ENCODE measurements at regions not wholly inside any gene's neighbourhood (a gene's known extent, or its start where the extent isn't known, plus 50 kb on each side); places are given as distances from the start of the nearest gene placed in this dataset.
"Not testable (repeated sequence)": the region's sequence is repeated elsewhere in the genome, so short reads cannot be mapped to it uniquely, and the experiment has no call there.

DNA sequence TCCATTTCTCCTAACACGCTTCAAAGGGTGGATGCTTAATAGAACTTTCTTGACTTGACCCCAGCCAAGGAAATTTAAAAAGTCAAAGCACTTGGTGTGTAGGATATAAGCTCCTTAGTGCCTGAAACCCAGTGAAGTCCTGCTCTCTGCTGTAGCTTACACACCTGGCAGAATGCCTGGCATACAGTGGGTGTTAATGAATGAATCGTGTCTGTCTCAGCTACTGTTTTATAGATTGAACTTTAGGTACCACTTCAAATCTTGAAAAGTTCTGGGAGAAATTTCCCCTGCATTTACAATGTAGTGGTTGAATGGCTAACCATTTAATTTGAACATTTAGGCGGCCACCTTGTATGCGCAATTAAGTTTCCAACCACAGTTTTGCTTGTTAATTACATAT is 70.5 kb upstream of the ZNF217 start:
- no peak for DNase-seq (ENCODE audit: low read depth)

DNA sequence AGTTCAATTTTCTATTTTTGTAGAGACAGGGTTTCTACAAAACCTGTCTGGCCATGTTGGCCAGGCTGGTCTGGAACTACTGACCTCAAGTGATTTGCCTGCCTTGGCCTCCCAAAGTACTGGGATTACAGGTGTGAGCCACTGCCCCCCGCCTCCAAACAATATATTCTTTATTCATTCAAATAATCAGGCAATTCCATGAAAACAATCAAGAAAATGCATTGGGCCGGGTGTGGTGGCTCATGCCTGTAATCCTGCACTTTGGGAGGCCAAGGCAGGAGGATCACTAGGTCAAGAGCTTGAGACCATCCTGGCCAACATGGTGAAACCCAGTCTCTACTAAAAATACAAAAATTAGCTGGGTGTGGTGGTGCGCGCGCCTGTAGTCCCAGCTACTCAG is 69.9 kb upstream of the ZNF217 start:
- DNase-seq (ENCODE audit: low read depth), result not testable (repeated sequence)

DNA sequence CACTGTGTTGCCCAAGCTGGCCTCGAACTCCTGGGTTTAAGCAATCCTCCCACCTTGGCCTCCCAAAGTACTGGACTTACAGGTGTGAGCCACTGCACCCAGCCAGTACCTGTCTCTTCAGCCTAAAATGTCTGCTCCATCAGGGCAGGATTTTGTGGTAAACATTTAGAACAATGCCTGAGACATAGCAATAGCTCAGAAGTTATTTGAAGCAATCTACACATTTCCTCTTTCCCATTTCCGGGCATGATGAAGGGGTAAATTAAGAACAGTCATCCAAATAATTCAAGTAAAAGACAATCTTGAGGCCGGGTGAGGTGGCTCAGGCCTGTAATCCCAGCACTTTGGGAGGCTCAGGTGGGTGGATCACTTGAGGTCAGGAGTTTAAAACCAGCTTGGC is 69.0 kb upstream of the ZNF217 start:
- DNase-seq (ENCODE audit: low read depth), result no peak

GRCh38 chr20:53660947-53661381 is 67.3 kb upstream of the ZNF217 start:
- no peak for DNase-seq (ENCODE audit: low read depth)

DNA sequence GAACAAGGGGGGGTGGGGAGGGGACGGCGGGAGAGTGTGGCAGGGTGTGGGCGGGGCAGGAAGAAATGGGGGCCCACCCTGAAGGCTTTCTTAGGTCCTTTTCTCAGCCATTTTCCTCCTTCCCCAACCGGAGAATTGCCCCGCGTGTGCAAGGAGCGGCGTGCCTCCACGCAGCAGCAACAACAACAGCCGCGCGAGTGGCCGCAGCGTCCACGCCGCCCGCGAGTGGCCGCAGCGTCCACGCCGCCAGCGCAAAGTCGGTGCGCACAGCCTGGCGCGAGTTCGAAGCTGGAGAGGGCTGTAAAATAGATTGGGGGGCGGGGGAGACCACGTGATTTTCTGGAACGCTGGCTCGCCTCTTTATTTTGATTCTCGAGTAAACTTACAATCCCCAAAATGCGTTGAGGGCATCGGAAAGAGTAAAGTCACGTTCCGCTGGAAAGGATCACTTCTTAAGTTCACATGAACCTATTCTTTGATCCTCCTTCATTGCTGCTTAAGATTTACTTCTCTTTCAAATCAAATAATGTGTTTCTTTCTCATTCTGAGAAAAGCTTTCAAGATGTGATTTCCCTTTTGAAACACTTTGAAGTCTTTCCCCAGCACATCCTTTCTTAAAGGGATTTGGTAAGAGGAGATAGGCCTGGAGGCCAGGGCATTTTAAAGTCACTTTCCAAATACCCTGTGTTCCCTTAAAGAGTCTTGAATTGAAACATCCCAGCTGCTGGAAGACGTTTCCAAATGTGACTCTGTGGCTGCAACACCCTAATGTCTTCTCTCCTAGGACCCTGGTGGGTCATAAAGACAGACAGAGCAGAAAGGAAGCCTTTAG is 66.7 kb upstream of the ZNF217 start:
- peak; percentile 28 for DNase-seq (ENCODE audit: low read depth)

- no peak for DNase-seq (ENCODE audit: low read depth)
These were observed 65.3 kb upstream of the ZNF217 start for GRCh38 chr20:53658973-53659372.

DNA sequence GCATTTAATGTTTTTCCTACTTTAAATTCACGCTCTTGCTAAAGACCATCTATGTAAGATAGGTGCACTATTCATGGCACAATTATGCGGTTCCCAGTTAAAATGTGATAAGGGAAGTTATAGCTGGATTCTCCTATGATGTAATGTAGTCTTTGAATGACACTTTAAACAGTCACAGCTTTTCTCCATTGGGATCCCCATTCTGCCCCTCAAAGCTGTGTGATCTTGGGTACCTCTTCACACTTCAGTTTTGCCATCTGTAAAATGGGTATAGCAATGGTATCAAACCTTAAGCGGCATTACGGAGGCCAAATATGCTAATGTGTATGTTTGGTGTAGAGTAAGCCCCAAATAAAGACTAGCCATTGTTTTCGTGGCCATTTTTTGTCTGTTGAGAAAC is 64.7 kb upstream of the ZNF217 start:
- DNase-seq (ENCODE audit: low read depth), result no peak

GRCh38 chr20:53657732-53658131 is 64.1 kb upstream of the ZNF217 start:
- no peak for DNase-seq (ENCODE audit: low read depth)

DNA sequence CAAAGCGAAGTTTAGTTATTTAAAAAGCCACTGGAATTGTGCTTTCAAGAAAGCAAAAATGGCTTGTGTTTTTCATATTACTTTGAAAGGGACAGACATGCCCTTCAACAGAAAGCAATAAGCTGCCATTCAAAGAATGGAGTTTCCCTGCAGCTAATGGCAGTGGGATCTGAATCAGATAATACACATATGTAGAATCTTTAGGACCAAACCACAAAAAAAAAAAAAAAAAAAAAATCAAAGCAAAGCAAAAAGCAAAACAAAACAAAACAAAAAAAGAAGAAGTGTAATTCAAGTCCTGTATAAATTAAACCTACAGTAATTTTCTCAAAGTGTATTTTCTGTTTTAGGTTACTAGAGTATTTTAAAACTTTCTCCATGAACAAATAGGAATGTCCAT is 63.6 kb upstream of the ZNF217 start:
- no peak for DNase-seq (ENCODE audit: low read depth)

GRCh38 chr20:53656293-53657202 is 62.9 kb upstream of the ZNF217 start:
- DNase-seq (ENCODE audit: low read depth), result no peak

DNA sequence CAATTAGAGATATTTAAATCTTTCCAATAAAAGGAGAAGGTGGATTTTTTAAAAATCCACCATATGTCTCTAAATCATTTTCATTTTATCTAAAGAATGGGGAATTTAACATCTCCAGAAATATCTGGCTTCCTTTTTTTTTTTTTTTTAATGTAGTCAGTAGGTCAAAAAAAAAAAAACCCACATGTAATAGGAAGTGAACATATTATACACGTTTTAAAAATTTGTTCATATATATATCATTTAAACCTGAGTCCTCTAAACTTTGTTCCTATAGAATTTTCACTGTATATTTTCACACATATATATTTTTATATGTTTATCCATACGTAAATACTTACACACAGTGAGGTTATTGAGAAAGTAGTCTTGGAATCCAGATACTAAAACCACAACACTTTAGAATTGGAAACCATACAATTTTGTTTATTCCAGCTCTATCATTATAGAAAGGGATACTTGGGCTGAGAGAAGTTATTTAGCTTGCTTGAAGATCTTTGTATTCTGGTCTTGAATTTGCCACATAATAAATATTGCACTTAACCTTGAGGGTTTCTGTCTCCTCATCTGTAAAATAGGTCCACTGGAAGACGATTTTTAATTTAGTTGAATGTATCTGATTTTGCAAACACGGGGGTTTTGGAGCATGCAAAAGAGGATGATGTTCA is 62.1 kb upstream of the ZNF217 start:
- DNase-seq (ENCODE audit: low read depth), result no peak

GRCh38 chr20:53654932-53655624 is 61.4 kb upstream of the ZNF217 start:
- DNase-seq (ENCODE audit: low read depth), result no peak

DNA sequence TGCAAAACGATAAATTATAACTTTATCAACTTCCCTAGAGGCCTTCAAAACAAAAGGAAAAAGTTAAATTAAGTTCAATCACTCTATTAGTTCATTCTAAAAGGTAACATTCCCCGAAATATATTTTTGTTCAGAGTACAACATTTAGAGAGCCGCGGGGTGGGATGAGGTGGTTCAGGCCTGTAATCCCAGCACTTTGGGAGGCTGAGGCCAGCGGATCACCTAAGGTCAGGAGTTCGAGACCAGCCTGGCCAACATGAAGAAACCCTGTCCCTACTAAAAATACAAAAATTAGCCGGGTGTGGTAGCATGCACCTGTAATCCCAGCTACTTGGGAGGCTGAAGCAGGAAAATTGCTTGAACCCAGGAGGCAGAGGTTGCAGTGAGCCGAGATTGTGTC is 60.9 kb upstream of the ZNF217 start:
- not testable (repeated sequence) for DNase-seq (ENCODE audit: low read depth)

- no peak for DNase-seq (ENCODE audit: low read depth)
These were observed 59.3 kb upstream of the ZNF217 start for GRCh38 chr20:53652859-53653517.

DNA sequence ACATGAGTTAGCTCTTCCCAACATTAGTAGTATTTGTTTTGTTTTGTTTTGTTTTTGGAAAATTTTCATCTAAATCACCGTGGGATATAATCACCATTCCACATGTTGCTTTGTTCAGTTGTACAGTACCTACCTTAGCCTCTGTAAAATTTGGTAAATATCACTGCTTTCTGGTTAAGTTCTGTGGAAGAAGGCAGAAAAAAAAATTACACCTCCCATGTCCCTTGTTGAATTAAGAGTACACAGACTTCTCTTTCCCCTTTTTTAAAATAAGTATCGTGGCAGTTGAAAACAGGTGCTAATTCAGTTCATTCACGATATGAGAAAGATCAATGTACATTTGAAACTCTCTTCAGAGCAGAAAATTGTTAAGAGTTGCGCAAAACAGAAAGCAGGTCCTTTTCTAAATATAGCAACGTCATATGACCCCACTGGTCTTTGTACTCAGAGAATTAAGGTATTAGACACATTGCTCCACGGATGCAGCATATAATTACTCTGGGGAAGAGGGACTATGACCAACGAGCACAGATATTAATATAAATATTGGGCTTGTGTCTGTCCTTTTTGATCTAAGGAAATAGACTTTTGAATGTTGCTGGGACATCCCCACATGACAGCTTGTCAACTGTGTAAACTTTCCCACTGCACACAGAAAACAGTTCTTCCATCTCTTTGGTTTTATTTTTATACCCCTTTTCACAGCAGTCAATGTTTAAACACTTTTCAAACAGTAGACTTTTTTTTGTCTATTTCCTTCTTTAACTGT is 58.6 kb upstream of the ZNF217 start:
- DNase-seq (ENCODE audit: low read depth), result no peak

GRCh38 chr20:53649493-53649892 is 55.9 kb upstream of the ZNF217 start:
- not testable (repeated sequence) for DNase-seq (ENCODE audit: low read depth)

DNA sequence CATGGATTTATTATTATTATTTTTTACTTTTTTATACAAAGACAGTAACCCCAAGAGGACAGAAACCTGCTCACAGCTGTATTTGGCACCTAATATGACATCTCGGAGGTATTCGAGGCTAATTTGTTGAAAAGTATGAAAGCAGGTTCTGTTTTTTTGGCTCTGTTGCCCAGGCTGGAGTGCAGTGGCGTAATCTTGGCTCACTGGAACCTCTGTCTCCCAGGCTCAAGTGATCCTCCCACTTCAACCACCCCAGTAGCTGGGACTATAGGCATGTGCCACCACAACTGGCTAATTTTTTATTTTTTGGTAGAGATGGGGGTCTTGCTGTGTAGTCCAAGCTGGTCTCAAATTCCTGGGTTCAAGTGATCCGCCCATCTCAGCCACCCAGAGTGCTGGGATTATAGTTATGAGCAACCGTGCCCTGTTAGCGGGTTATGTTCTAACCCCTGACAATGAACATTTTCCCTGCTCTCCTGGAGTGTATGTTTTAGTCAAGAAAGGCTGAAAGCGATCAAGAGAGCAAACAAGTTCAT is 53.7 kb upstream of the ZNF217 start:
- no peak for DNase-seq (ENCODE audit: low read depth)

- DNase-seq (ENCODE audit: low read depth), result no peak
These were observed 52.9 kb upstream of the ZNF217 start for GRCh38 chr20:53646550-53646949.

GRCh38 chr20:53645582-53645897 is 51.9 kb upstream of the ZNF217 start:
- no peak for DNase-seq (ENCODE audit: low read depth)

GRCh38 chr20:53644108-53644507 is 50.5 kb upstream of the ZNF217 start:
- DNase-seq (ENCODE audit: low read depth), result not testable (repeated sequence)
